ENCODE measurements at regions not wholly inside any gene's neighbourhood (a gene's known extent, or its start where the extent isn't known, plus 50 kb on each side); places are given as distances from the start of the nearest gene placed in this dataset.
"Not testable (repeated sequence)": the region's sequence is repeated elsewhere in the genome, so short reads cannot be mapped to it uniquely, and the experiment has no call there.

DNA sequence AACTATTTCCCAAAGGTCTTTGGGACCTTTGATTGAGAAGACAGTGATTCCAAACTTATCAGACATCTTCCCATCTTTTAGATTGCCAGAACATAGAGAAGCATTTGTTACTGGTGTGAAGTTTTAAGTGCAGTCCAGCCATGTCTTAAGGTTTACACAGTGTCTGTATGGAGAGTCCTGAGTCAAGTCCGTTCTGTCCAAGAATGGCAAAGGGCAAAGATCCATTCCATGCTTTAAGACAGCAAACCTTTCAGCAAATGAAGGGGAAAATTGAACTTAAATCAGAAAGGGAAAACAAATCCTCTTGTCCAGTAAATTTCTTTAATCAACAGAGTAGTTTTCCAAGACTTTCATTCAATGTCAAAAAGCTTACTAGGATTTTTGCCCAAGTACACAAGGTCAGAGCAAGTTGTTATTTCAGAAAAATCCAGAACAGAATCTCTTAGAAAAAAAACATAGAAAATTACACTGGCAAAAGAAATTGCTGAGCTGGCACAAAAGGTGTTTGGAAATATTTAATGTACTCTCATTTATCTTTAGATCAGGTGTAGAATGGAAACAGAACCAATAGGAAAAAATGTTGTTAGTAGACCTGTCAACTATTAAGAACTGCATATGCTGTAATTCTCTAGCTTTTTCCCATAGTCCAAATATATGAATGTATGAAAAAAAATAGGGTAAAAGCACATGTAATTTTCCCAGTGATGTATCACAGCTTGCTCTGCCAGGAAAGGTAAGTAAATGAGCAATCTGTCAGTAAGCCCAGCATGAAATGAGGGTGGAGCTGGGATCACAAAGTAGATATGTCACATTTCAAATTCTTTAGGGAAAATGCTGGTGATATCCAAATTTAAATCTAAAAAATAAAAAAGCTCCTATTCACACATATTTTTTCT, 1099.9 kb downstream of the TUSC7 start:
- DNase-seq, result no peak

- DNase-seq, result no peak
Observed at GRCh38 chr3:117811786-117812185, 1102.2 kb downstream of the TUSC7 start.

DNA sequence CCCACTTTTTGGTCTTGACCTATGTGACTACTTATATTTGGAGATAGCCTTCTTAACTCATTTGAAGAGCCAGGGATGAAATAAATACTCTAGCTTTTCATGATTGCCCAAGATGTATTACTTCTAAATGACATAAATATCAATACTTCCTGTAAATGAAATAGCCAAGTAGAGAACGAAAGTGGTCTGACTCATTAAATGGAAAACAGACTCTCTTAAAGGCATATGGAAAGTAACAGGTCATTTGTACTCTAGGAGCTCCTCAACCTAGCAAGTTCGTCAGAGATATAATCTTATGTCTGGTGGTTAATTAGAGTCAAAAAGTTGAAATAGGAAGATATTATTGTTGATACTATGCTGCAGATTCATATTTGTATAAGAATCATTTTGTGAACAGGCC, 1105.4 kb downstream of the TUSC7 start:
- no peak for DNase-seq

GRCh38 chr3:117817103-117817502, 1107.5 kb downstream of the TUSC7 start:
- no peak for DNase-seq

DNA sequence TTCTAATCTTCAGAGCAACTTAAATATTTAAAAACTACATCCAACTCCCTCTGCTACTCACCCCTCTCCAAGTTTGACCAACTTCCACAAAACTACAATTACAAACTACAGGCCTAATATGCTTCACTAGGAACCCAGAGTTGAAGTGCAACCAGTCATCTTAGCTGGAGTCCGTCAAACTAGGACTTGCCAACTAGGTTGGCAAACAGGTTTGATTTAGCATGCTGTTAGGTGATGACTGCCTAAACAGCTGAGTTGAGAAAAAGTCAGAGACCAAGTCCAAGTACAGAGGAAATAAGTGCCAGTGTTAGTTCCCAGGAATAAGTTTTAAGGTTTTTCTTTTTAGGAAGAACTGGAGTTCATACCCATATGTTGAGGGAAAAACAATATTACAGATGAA, 1109.0 kb downstream of the TUSC7 start:
- no peak for DNase-seq

- DNase-seq, result no peak
Observed at GRCh38 chr3:117820658-117821299, 1111.2 kb downstream of the TUSC7 start.

DNA sequence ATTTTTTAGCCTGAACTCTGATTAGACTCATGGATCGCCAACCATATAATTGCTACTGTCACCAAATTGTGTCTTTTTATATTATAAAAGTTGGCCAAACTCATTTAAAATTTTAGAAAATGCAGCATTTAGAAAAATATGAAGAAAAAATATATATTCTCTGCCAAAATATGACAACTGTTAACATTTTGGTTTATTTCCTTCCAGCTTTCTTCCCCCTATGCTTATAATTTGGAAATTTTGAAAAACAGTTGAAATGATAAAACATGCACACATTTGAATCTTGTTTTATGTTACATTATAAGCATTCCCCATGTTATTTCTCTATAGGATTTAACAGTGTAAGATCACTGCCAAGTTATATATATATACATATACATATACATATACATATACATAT, 1112.8 kb downstream of the TUSC7 start:
- DNase-seq, result no peak

- DNase-seq, result no peak
Observed at GRCh38 chr3:117836296-117836695, 1126.7 kb downstream of the TUSC7 start.

GRCh38 chr3:117837391-117837790, 1127.8 kb downstream of the TUSC7 start:
- no peak for DNase-seq

GRCh38 chr3:117842086-117842485, 1132.5 kb downstream of the TUSC7 start:
- DNase-seq, result no peak

DNA sequence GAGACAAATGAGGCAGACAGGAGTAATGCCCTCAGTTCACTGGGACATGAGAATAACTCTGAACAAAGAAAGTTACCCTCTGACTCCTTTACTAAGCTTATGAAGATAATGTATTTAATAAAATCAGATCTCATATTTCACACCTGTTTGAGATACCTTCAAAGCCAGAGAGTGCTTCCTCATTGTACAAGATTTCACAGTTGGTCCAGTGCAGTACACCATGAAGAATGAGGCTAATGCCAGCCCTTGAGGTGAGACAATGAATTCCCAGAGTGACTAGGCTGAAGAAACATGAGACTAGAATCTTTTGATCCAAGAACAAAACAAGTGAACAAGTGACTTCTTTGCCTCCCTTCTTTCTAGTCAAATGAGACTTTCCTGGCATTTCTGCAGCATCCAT, 1133.8 kb downstream of the TUSC7 start:
- DNase-seq, result no peak

DNA sequence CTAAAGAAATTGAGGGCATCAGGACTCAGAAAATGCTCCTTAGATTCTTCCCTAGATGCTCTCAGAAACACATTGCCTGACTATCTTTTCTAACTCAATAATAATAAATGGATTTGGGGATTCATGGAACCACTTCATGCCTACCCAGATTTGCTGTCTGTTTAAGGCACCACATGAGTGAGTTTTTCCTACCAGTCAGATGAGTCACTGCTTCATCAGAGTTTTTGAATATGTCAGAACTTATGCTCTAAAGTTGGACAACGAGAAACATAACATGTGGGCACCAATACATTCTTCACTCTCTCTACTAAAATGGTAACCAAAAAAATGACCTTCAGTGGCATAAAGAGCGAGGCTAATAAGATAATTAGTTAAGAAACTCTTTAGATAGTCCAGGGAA, 1135.1 kb downstream of the TUSC7 start:
- no peak for DNase-seq

DNA sequence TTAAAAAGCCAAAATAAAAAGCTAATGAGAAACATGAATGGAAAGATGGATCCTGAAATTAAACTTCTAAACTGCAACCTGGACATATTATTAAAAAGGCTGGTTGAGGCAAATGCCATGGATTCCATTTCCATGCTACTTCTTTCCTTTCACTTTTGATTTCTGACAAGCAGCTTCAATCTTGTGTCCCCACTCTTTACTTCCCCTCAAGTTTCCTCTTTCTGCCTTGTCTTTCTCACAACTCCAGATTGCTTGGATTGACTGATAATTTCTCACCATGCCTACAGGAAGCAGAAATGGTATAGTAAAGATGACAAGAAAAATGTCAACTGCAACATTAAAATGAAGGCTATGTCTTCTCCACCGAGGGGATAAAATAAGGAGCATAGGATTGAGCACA, 1136.7 kb downstream of the TUSC7 start:
- DNase-seq, result no peak

- no peak for DNase-seq
Observed at GRCh38 chr3:117848606-117849005, 1139.0 kb downstream of the TUSC7 start.

- no peak for DNase-seq
Observed at GRCh38 chr3:117853923-117854668, 1144.5 kb downstream of the TUSC7 start.

DNA sequence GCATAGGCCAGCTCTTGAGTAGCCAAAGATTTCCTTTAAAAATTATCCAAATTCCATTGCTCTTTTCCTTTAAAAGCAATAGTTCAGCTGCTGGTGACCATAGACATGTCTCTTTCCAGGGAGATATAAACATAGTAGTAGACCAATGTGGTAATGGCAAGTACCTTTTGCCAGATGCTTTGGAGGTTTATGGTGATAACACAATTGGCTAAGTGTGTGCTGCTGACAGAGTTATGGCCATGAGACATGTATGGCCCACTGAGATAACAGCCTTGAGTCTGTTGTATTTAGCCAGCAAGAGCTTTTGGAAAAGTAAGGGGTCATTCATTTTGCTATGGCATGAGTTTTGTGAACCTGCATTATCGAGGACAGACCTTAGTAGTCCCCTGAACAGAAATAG, 1146.8 kb downstream of the TUSC7 start:
- no peak for DNase-seq

- DNase-seq, result no peak
Observed at GRCh38 chr3:117863146-117863545, 1153.6 kb downstream of the TUSC7 start.

- no peak for DNase-seq
Observed at GRCh38 chr3:117865338-117865737, 1155.8 kb downstream of the TUSC7 start.

- no peak for DNase-seq
Observed at GRCh38 chr3:117868766-117869165, 1159.2 kb downstream of the TUSC7 start.

DNA sequence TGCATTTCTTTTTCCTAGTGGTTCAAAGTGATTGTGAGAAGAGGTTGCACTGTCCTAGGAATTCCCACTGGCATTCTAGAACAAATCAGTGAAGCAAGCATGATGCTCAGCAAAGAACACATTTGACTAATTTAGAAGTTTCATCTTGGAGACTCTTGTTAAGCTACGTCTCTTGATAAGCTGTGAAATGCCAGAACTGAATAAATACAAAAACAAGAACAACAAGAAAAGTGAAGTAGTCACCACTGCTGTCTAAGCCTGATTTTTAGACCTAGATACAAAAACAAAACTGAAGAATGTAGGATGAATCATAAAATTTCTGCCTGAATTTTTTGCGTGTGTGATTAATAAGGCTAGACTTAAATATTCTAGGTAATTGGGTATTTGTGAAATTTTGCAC, 1162.4 kb downstream of the TUSC7 start:
- DNase-seq, result no peak

GRCh38 chr3:117872594-117873248, 1161.9 kb downstream of the IGSF11 start:
- DNase-seq, result not testable (repeated sequence)

DNA sequence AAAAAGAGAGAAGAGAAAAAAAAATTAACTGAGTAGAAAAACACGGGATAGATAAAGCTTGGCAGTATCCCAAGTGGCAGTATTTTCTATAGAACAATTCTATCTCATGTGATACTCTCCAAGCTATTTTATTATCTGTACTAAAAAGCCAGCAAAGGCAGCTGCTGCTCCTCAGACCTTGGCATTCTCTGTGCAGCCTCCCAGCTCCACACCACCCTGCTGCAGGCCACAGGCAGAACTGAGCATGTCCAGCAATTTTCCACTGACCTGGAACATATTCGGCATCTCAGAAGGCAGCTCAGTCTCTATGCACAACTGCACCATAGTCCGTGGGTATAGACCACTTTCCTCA, 1161.4 kb downstream of the IGSF11 start:
- no peak for DNase-seq

GRCh38 chr3:117874028-117874690, 1160.5 kb downstream of the IGSF11 start:
- DNase-seq, result no peak

Measured in SW 1271 (cell line).